ENCODE measurements at regions not wholly inside any gene's neighbourhood (a gene's known extent, or its start where the extent isn't known, plus 50 kb on each side); places are given as distances from the start of the nearest gene placed in this dataset.

DNA sequence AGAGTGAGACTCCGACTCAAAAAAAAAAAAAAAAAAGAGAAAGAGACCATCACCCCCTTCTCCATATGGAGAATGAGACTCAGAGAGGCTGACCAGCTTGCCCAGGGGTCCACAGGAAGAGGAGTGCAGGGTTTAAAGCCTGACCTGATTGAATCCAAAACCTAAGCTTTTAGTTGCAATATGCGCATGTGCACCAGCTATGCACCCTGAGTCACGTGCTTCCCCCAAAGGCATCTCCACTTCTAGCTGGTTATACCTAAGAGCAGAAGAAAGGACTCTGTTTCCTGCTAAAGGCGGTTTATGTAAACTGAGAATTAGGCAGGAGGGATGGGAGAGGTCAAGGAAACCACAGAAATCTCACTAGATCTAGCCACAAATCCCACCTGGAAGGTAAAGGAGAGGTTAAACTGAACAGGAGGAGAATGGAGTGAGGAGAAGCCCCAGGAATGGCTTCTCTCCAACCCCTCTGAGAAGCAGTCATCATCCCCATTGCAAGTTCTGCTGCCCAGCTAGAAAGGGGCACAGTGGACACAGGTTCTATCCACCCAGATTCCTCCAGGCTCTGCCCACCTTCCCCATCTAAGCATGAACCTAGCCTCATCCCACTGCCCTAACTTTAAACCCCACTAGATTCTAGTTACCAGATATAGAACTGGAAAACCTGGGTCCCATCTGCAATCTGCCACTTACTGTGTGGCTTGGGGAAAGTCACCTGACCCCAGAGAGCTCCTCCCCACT lies 171.3 kb downstream of the ACTL7B start:
- DNase-seq = no peak
- intact Hi-C loops (cut with DNase I; ENCODE audit: low total_unique reads) = no loop called here

DNA sequence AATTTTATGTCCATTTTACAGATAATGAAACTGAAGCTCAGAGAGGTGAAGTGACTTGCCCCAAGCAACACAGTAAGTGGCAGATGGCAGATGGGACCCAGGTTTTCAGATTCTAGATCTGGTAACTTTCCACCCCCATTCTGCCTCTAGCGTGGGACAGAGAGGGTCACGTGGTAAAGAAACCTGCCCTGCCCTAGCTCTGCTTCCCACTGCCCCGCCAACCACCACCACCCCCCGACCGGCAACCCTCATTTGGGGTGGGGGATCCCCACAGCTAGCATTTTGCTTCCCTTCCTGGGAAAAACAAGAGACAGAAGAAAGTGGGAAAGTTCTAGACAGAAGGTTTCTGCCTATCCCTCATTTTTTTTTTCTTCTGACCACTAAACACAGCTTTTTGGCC lies 172.5 kb downstream of the ACTL7B start:
- H3K27ac ChIP-seq = no peak overlapping the region
- no peak for DNase-seq
- TF ChIP-seq POLR2A (IDR thresholded peaks at IDR 0.05) = no peak
- TF ChIP-seq EP300 (IDR thresholded peaks at IDR 0.05) = no peak
- no peak for TF ChIP-seq POLR2AphosphoS5 (IDR thresholded peaks at IDR 0.05)
- TF ChIP-seq, protein P1, sequence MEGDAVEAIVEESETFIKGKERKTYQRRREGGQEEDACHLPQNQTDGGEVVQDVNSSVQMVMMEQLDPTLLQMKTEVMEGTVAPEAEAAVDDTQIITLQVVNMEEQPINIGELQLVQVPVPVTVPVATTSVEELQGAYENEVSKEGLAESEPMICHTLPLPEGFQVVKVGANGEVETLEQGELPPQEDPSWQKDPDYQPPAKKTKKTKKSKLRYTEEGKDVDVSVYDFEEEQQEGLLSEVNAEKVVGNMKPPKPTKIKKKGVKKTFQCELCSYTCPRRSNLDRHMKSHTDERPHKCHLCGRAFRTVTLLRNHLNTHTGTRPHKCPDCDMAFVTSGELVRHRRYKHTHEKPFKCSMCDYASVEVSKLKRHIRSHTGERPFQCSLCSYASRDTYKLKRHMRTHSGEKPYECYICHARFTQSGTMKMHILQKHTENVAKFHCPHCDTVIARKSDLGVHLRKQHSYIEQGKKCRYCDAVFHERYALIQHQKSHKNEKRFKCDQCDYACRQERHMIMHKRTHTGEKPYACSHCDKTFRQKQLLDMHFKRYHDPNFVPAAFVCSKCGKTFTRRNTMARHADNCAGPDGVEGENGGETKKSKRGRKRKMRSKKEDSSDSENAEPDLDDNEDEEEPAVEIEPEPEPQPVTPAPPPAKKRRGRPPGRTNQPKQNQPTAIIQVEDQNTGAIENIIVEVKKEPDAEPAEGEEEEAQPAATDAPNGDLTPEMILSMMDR (IDR thresholded peaks at IDR 0.05) = no peak
- 87 to 92% (median 89%) methylated on average over 5 of the region's 5 CpGs for WGBS, 5 donors
- intact Hi-C loops (cut with DNase I; ENCODE audit: low total_unique reads) = no loop called here
- peaks cover 0 to 19% (median 13%) of the 10 kb centered on the region in 4 donors for H3K9me3 ChIP-seq
- H3K4me3 ChIP-seq = no peak overlapping the region
- H3K4me1 ChIP-seq = no peaks in the 10 kb centered on the region
- no peaks in the 10 kb centered on the region for H3K27me3 ChIP-seq
- no peaks in the 10 kb centered on the region for H3K36me3 ChIP-seq

More for the DNA sequence above, 171.3 kb downstream of the ACTL7B start:
- Histone ChIP-seq H3K9me3 (peaks cover 0 to 19% (median 16%) of the 10 kb centered on the region in 4 donors), H3K27me3 (no peaks in the 10 kb centered on the region), H3K4me3 (no peak overlapping the region), H3K4me1 (no peaks in the 10 kb centered on the region), H3K27ac (no peak overlapping the region), H3K36me3 (no peaks in the 10 kb centered on the region)
- WGBS, 5 donors = 89 to 97% (median 93%) methylated on average over 4 of the region's 4 CpGs
- TF ChIP-seq EP300 (IDR thresholded peaks at IDR 0.05) (no peak), POLR2A (IDR thresholded peaks at IDR 0.05) (no peak), POLR2AphosphoS5 (IDR thresholded peaks at IDR 0.05) (no peak)
- TF ChIP-seq, protein P1 (IDR thresholded peaks at IDR 0.05) = no peak

DNA sequence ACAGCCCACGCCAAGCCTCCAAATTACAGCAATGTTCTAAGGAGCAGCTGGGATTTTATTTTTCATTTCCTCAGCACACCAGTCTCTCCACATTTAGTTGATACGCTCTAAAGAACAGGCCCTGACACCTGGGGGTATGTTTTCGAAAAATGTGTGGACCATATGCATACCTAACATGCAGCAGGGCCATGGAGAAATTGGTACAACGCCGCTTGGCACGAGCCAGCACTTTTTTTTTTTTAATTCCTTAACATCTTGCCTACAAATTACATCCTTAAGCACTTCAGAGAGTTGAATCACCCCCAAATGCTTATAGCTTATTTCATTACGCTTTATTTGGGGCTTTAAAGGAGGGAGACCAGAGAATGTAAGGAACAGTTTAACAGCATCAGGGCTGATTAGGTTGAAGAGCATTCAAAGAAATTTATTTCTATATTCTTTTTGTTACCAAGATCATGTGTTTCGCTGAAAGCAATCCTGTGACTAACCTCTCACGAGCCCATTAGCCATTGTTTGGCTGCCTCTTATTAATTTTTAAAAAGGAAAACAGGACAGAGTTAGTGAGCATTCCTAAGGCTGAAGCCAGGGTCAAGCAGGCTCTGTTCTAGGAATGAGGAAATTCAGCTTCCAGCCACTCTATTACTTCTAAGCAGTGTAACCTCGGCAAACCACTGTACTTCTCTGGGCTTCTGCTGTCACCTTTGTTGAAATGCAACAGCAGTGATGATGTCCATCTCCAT lies 173.8 kb downstream of the ACTL7B start:
- H3K27me3 ChIP-seq = no peaks in the 10 kb centered on the region
- H3K9me3 ChIP-seq = peaks cover 0 to 14% (median 11%) of the 10 kb centered on the region in 4 donors
- no peak overlapping the region for H3K27ac ChIP-seq
- no peak for TF ChIP-seq POLR2A (IDR thresholded peaks at IDR 0.05)
- TF ChIP-seq, protein P1 (IDR thresholded peaks at IDR 0.05) = no peak
- no peak for TF ChIP-seq POLR2AphosphoS5 (IDR thresholded peaks at IDR 0.05)
- TF ChIP-seq EP300 (IDR thresholded peaks at IDR 0.05) = no peak
- no peak for DNase-seq
- H3K4me1 ChIP-seq = no peaks in the 10 kb centered on the region
- no peaks in the 10 kb centered on the region for H3K36me3 ChIP-seq
- H3K4me3 ChIP-seq = no peak overlapping the region
- WGBS, 5 donors = 82 to 87% (median 86%) methylated on average over 10 of the region's 10 CpGs
- intact Hi-C loops (cut with DNase I; ENCODE audit: low total_unique reads) = no loop called here

DNA sequence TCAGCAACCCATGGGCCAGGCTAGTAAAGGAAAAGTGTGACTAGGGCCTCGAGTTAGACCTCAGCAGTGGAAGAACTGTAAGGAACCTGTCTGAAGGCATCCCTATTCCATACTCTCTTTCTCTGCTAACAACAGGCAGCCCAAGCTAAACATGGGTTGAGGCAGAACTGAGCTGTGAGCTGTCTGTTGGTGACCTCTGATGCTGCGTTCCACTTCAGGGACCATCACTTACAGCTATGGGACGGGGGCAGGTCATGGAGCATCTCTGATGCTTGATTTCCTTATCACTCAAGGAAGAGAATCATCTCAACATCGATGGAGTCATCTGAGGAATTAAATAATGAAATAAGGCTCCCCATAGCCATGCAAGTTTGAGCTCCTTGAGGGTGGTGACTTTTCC lies 174.8 kb downstream of the ACTL7B start:
- no peak overlapping the region for H3K4me3 ChIP-seq
- H3K9me3 ChIP-seq = peaks cover 0 to 6% (median under 1%) of the 10 kb centered on the region in 4 donors
- intact Hi-C loops (cut with DNase I; ENCODE audit: low total_unique reads) = no loop called here
- H3K27me3 ChIP-seq = no peaks in the 10 kb centered on the region
- 83 to 96% (median 85%) methylated on average over 4 of the region's 4 CpGs for WGBS, 5 donors
- H3K36me3 ChIP-seq = no peaks in the 10 kb centered on the region
- H3K27ac ChIP-seq = no peak overlapping the region
- no peak for DNase-seq
- no peak for TF ChIP-seq EP300 (IDR thresholded peaks at IDR 0.05)
- TF ChIP-seq POLR2A (IDR thresholded peaks at IDR 0.05) = no peak
- TF ChIP-seq, protein P1 (IDR thresholded peaks at IDR 0.05) = no peak
- no peak for TF ChIP-seq POLR2AphosphoS5 (IDR thresholded peaks at IDR 0.05)
- no peaks in the 10 kb centered on the region for H3K4me1 ChIP-seq
